ENCODE measurements at regions not wholly inside any gene's neighbourhood (a gene's known extent, or its start where the extent isn't known, plus 50 kb on each side); places are given as distances from the start of the nearest gene placed in this dataset.

- no peak overlapping the region for H2BK12ac ChIP-seq (ENCODE audit: insufficient read length, low read depth, low read length)
- H2BK5ac ChIP-seq (ENCODE audit: insufficient read length, low read length), result no peak overlapping the region
- no CpG with 5 or more reads among the region's 5 CpGs for WGBS (ENCODE audit: extremely low coverage, insufficient read length, low lambda C conversion rate)
- H4K8ac ChIP-seq (replicated peaks; ENCODE audit: insufficient read length, low read depth, low read length), result no peak overlapping the region
- H2BK20ac ChIP-seq (ENCODE audit: low read depth, low read length, poor library complexity, severe bottlenecking), result no peak overlapping the region
- H3K27me3 Mint-ChIP-seq (ENCODE audit: low read depth), result no peaks in the 10 kb centered on the region
- H3K27ac ChIP-seq (ENCODE audit: insufficient read length, low read depth, low read length), result no peak overlapping the region
- no peaks in the 10 kb centered on the region for H3K23me2 ChIP-seq (ENCODE audit: insufficient read length, low read depth, low read length, poor library complexity, severe bottlenecking)
- no peak overlapping the region for H2AK5ac ChIP-seq (ENCODE audit: insufficient read length, low read length)
- H3K4ac ChIP-seq (ENCODE audit: low read depth, low read length), result no peak overlapping the region
- no peak overlapping the region for H2BK15ac ChIP-seq (ENCODE audit: low read depth, low read length)
- H3K23ac ChIP-seq (ENCODE audit: insufficient read length, low read depth, low read length), result no peak overlapping the region
- H3K27ac Mint-ChIP-seq, result no peak overlapping the region
- H3K9ac ChIP-seq (ENCODE audit: extremely low read depth, insufficient read length, low read length), result no peak overlapping the region
- no peak for TF ChIP-seq CTCF (conservative IDR thresholded peaks at IDR 0.05)
- no peak overlapping the region for H2BK120ac ChIP-seq (ENCODE audit: low read depth, low read length, poor library complexity, severe bottlenecking)
- H3K79me1 ChIP-seq (ENCODE audit: insufficient read depth, low read depth, low read length, poor library complexity, severe bottlenecking), result no peaks in the 10 kb centered on the region
- DNase-seq, result no peak
- H3K9me3 Mint-ChIP-seq, result no peaks in the 10 kb centered on the region
- no peak overlapping the region for H3K4me2 ChIP-seq (ENCODE audit: insufficient read depth, insufficient read length, low read length)
- no peaks in the 10 kb centered on the region for H3K79me2 ChIP-seq (ENCODE audit: insufficient read depth, low read length)
- no peak overlapping the region for H2AFZ ChIP-seq (ENCODE audit: low read length)
- no peaks in the 10 kb centered on the region for H3K9me3 ChIP-seq (ENCODE audit: control insufficient read depth, low read depth, low read length)
- no peak overlapping the region for H3T11ph ChIP-seq (ENCODE audit: low read length)
- no peaks in the 10 kb centered on the region for H4K20me1 ChIP-seq (ENCODE audit: control insufficient read depth, insufficient read depth, insufficient read length)
- H3K4me1 Mint-ChIP-seq, result no peaks in the 10 kb centered on the region
- H3K56ac ChIP-seq (ENCODE audit: insufficient read length, low read depth, low read length), result no peak overlapping the region
- H3K18ac ChIP-seq (ENCODE audit: insufficient read length, low read depth, low read length), result no peak overlapping the region
- H3K4me3 Mint-ChIP-seq, result no peak overlapping the region
- H3K14ac ChIP-seq (ENCODE audit: insufficient read depth, low read length), result no peak overlapping the region
- no peaks in the 10 kb centered on the region for H3K27me3 ChIP-seq (ENCODE audit: insufficient read depth, low read length)
- no peak overlapping the region for H4K5ac ChIP-seq (ENCODE audit: insufficient read length, low read depth, low read length)
- H3K36me3 Mint-ChIP-seq (ENCODE audit: insufficient read depth in 1 of 3, low read depth in 3 of 3), result no peaks in the 10 kb centered on the region
- H4K91ac ChIP-seq (ENCODE audit: insufficient read length, low read depth, low read length), result no peak overlapping the region
- no peaks in the 10 kb centered on the region for H3K4me1 ChIP-seq (ENCODE audit: insufficient read depth, low read length)
Observed at GRCh38 chr6:6978731-6979130, 129.0 kb upstream of the RREB1 start.
